GM13977 (cell line): ENCODE measurements at regions not wholly inside any gene's neighbourhood (a gene's known extent, or its start where the extent isn't known, plus 50 kb on each side); places are given as distances from the start of the nearest gene placed in this dataset.

Source experiments
- DNase-seq: peaks from one replicate; pipeline ENCODE4 v3.0.0; 2012; ENCODE audit warnings: low spot score
- CTCF ChIP-seq: IDR thresholded peaks from 2 replicates; pipeline ENCODE4 v1.5.1; 2012; ENCODE audit warnings: mild to moderate bottlenecking, control low read depth; ENCODE audit not compliant: insufficient read depth; ENCODE audit errors: extremely low read depth, missing control alignments
- in situ Hi-C: fragments of 300-500 bp; cut with MboI; formaldehyde crosslinking; loops from one replicate; pipeline ENCODE4 v1.12.0; 2022; ENCODE audit warnings: low sequenced_read_pairs, low pct_unique_long_range_greater_than_20kb, mixed read lengths, inconsistent platforms; ENCODE audit not compliant: unreplicated experiment

GRCh38 chr13:74434782-74435181 is 300.6 kb upstream of the KLF12 start:
- in situ Hi-C loops = no loop called here
- DNase-seq = no peak
- no peak for TF ChIP-seq CTCF

- DNase-seq = no peak
- in situ Hi-C loops = no loop called here
- no peak for TF ChIP-seq CTCF
These were observed 290.3 kb upstream of the KLF12 start for GRCh38 chr13:74424455-74424854.

- no peak for TF ChIP-seq CTCF
- no peak for DNase-seq
- in situ Hi-C loops = no loop called here
These were observed 289.2 kb upstream of the KLF12 start for GRCh38 chr13:74423434-74423833.

- no peak for TF ChIP-seq CTCF
- in situ Hi-C loops = no loop called here
- DNase-seq = no peak
These were observed 280.3 kb upstream of the KLF12 start for GRCh38 chr13:74414458-74414857.

GRCh38 chr13:74413482-74413881 is 279.3 kb upstream of the KLF12 start:
- in situ Hi-C loops = no loop called here
- TF ChIP-seq CTCF = no peak

GRCh38 chr13:74409551-74409950 is 275.3 kb upstream of the KLF12 start:
- in situ Hi-C loops = no loop called here
- no peak for DNase-seq
- TF ChIP-seq CTCF = no peak

More at GRCh38 chr13:74413482-74413881, 279.3 kb upstream of the KLF12 start:
- DNase-seq = no peak

GRCh38 chr13:74406420-74406819 is 272.2 kb upstream of the KLF12 start:
- in situ Hi-C loops = no loop called here
- TF ChIP-seq CTCF = no peak
- DNase-seq = no peak
